Transverse colon (tissue), 4 donors: ENCODE measurements at regions not wholly inside any gene's neighbourhood (a gene's known extent, or its start where the extent isn't known, plus 50 kb on each side); places are given as distances from the start of the nearest gene placed in this dataset.

Experiments
- DNase-seq: peaks from one replicate; pipeline ENCODE4 v3.0.0-alpha.2; 2019
- H3K27ac ChIP-seq, 4 donors: fragments of 200-600 bp; sonication (generic); 2 replicates each; pipeline ENCODE4 v1.5.1; 2016 to 2018; ENCODE audit warnings: inconsistent platforms in 4 of 4
- H3K27me3 ChIP-seq: fragments of 200-600 bp; sonication (generic); 2 replicates; pipeline ENCODE4 v1.5.1; 2017; ENCODE audit warnings: inconsistent platforms
- H3K36me3 ChIP-seq, 4 donors: fragments of 200-600 bp; sonication (generic); 2 replicates each; pipeline ENCODE4 v1.5.1; 2017 to 2019; ENCODE audit warnings: inconsistent platforms in 4 of 4
- H3K4me1 ChIP-seq, 4 donors: fragments of 200-600 bp; sonication (generic); 2 replicates each; pipeline ENCODE4 v1.5.1; 2017 to 2020; ENCODE audit warnings: inconsistent platforms in 4 of 4
- H3K4me3 ChIP-seq, 4 donors: fragments of 200-600 bp; sonication (generic); 1 replicate in 1 of 4; 2 replicates in 3 of 4; pipeline versions ENCODE4 v1.5.1 to v1.6.1; 2017 to 2019; ENCODE audit warnings: inconsistent platforms in 4 of 4
- H3K9me3 ChIP-seq, 2 donors: fragments of 200-600 bp; sonication (generic); 2 replicates each; pipeline ENCODE4 v1.5.1; 2017 to 2019; ENCODE audit warnings: inconsistent platforms in 2 of 2
- CTCF ChIP-seq, 5 experiments: fragments of 200-600 bp in 3 of 5; fragments of 450-650 bp in 2 of 5; sonication (generic) in 3 of 5; IDR thresholded peaks; 1 replicate in 2 of 5; 2 replicates in 3 of 5; pipeline ENCODE4 v1.5.1; 2016 to 2017; ENCODE audit warnings: antibody characterized with exemption in 5 of 5, inconsistent platforms in 3 of 5, mild to moderate bottlenecking in 2 of 5, moderate library complexity in 1 of 5
- EP300 ChIP-seq: sonication (generic); formaldehyde crosslinking; IDR thresholded peaks from one replicate; pipeline ENCODE4 v1.6.1; 2017; ENCODE audit warnings: antibody characterized with exemption, low read depth
- POLR2A ChIP-seq: fragments of 450-650 bp; IDR thresholded peaks from one replicate; pipeline ENCODE4 v1.6.1; 2016; ENCODE audit warnings: antibody characterized with exemption, mild to moderate bottlenecking, moderate library complexity
- POLR2AphosphoS5 ChIP-seq, 3 donors: sonication (generic); formaldehyde crosslinking; IDR thresholded peaks; one replicate each; pipeline ENCODE4 v1.6.1; 2016; ENCODE audit warnings: antibody characterized with exemption in 3 of 3
- WGBS, 2 donors: methylation state at CpG; one replicate each; pipeline ENCODE4 v1.1.5; 2018; ENCODE audit warnings: low coverage in 1 of 2; 5-methylcytosine and 5-hydroxymethylcytosine counted together
- in situ Hi-C, 4 donors: fragments of 200-750 bp; cut with MboI; loops; one replicate each; pipeline versions ENCODE4 v1.15.0 to v1.15.1; 2017; ENCODE audit warnings: low sequenced_read_pairs in 3 of 4, low pct_ligation_motif_present in 1 of 4, low pct_unique_long_range_greater_than_20kb in 1 of 4
- intact Hi-C: fragments of 100-400 bp; cut with DNase I; formaldehyde crosslinking; loops from one replicate; pipeline ENCODE4 v1.15.1; 2023; ENCODE audit warnings: low total_unique reads

- 84 to 89% methylated on average over 4 of the region's 4 CpGs for WGBS, 2 donors
- no peak for TF ChIP-seq POLR2AphosphoS5 (IDR thresholded peaks at IDR 0.05)
- TF ChIP-seq CTCF (IDR thresholded peaks at IDR 0.05) = no peak
- no peak for TF ChIP-seq POLR2A
- no peak for TF ChIP-seq EP300
- no peak for DNase-seq
- H3K27me3 ChIP-seq = no peaks in the 10 kb centered on the region
- H3K36me3 ChIP-seq = no peaks in the 10 kb centered on the region
- H3K4me3 ChIP-seq = no peak overlapping the region
- in situ Hi-C loops = no loop called here
- intact Hi-C loops = no loop called here
- no peaks in the 10 kb centered on the region for H3K9me3 ChIP-seq
- no peak overlapping the region for H3K27ac ChIP-seq
- H3K4me1 ChIP-seq = no peaks in the 10 kb centered on the region
These were observed 373.9 kb downstream of the LRRIQ3 start for GRCh38 chr1:73824065-73824464.

GRCh38 chr1:73821520-73821919 lies 376.5 kb downstream of the LRRIQ3 start:
- intact Hi-C loops (no loop called here), in situ Hi-C loops (no loop called here)
- Histone ChIP-seq H3K4me3 (no peak overlapping the region), H3K9me3 (no peaks in the 10 kb centered on the region), H3K36me3 (no peaks in the 10 kb centered on the region), H3K27me3 (no peaks in the 10 kb centered on the region), H3K27ac (no peak overlapping the region), H3K4me1 (no peaks in the 10 kb centered on the region)
- TF ChIP-seq CTCF (IDR thresholded peaks at IDR 0.05) (no peak), POLR2A (no peak), EP300 (no peak), POLR2AphosphoS5 (IDR thresholded peaks at IDR 0.05) (no peak)
- DNase-seq = no peak

GRCh38 chr1:73820843-73821242 lies 377.1 kb downstream of the LRRIQ3 start:
- WGBS, 2 donors = 77 to 89% methylated on average over 1 of the region's 1 CpG
- H3K27me3 ChIP-seq = no peaks in the 10 kb centered on the region
- TF ChIP-seq EP300 = no peak
- no peak for TF ChIP-seq POLR2AphosphoS5 (IDR thresholded peaks at IDR 0.05)
- TF ChIP-seq POLR2A = no peak
- TF ChIP-seq CTCF (IDR thresholded peaks at IDR 0.05) = no peak
- H3K4me1 ChIP-seq = no peaks in the 10 kb centered on the region
- H3K27ac ChIP-seq = no peak overlapping the region
- DNase-seq = no peak
- H3K36me3 ChIP-seq = no peaks in the 10 kb centered on the region
- H3K9me3 ChIP-seq = no peaks in the 10 kb centered on the region
- in situ Hi-C loops = no loop called here
- H3K4me3 ChIP-seq = no peak overlapping the region
- intact Hi-C loops = no loop called here

GRCh38 chr1:73813716-73814115 lies 384.3 kb downstream of the LRRIQ3 start:
- Histone ChIP-seq H3K27ac (no peak overlapping the region), H3K4me3 (no peak overlapping the region), H3K4me1 (no peaks in the 10 kb centered on the region), H3K27me3 (no peaks in the 10 kb centered on the region), H3K36me3 (no peaks in the 10 kb centered on the region), H3K9me3 (no peaks in the 10 kb centered on the region)
- TF ChIP-seq EP300 (no peak), CTCF (IDR thresholded peaks at IDR 0.05) (no peak), POLR2A (no peak), POLR2AphosphoS5 (IDR thresholded peaks at IDR 0.05) (no peak)
- DNase-seq = no peak
- 37 to 54% methylated on average over 2 of the region's 2 CpGs for WGBS, 2 donors
- in situ Hi-C loops = no loop called here
- intact Hi-C loops = no loop called here
